ENCODE measurements at regions not wholly inside any gene's neighbourhood (a gene's known extent, or its start where the extent isn't known, plus 50 kb on each side); places are given as distances from the start of the nearest gene placed in this dataset.

DNA sequence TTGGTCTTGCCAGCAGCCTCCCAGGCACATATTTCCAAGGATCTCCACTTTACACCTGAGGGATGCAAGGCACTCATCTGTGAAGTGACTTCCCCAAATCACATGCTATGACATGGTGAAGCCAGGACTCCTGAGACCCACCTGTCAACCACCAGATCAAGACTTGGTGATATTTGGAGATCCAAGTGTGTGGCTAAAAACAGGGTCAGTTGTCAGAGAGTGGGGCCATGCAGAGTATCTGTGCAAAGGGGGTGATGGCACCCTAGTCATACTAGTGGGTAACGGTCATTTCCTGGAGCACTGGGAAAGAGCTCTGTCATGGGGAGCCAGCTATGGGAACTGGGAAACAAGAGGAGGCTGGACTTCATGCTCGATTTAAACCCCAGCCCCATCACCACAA is 218.4 kb upstream of the IRS2 start:
- Mint-ChIP-seq H3K27me3 (ENCODE audit: insufficient read depth, low read depth) (no peaks in the 10 kb centered on the region), H3K4me1 (peaks cover 12% of the 10 kb centered on the region), H3K9me3 (no peaks in the 10 kb centered on the region), H3K27ac (no peak overlapping the region), H3K36me3 (no peaks in the 10 kb centered on the region), H3K4me3 (no peak overlapping the region)
- H2AFZ ChIP-seq (replicated peaks): no peak overlapping the region
- H3K9me3 ChIP-seq (ENCODE audit: low read depth): no peaks in the 10 kb centered on the region
- no peaks in the 10 kb centered on the region for H3K79me2 ChIP-seq (ENCODE audit: low read depth)
- H3F3A ChIP-seq (ENCODE audit: low read depth): no peaks in the 10 kb centered on the region
- no peak overlapping the region for H3K4me2 ChIP-seq
- H3K9ac ChIP-seq: no peak overlapping the region
- H3K4me1 ChIP-seq: peaks cover 9% of the 10 kb centered on the region
- DNase-seq (ENCODE audit: low spot score): no peak
- TF ChIP-seq EZH2phosphoT487 (IDR thresholded peaks at IDR 0.05) (no peak), EZH2 (IDR thresholded peaks at IDR 0.05) (no peak)
- TF ChIP-seq, protein P1, sequence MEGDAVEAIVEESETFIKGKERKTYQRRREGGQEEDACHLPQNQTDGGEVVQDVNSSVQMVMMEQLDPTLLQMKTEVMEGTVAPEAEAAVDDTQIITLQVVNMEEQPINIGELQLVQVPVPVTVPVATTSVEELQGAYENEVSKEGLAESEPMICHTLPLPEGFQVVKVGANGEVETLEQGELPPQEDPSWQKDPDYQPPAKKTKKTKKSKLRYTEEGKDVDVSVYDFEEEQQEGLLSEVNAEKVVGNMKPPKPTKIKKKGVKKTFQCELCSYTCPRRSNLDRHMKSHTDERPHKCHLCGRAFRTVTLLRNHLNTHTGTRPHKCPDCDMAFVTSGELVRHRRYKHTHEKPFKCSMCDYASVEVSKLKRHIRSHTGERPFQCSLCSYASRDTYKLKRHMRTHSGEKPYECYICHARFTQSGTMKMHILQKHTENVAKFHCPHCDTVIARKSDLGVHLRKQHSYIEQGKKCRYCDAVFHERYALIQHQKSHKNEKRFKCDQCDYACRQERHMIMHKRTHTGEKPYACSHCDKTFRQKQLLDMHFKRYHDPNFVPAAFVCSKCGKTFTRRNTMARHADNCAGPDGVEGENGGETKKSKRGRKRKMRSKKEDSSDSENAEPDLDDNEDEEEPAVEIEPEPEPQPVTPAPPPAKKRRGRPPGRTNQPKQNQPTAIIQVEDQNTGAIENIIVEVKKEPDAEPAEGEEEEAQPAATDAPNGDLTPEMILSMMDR (IDR thresholded peaks at IDR 0.05): no peak
- H3K27me3 ChIP-seq: no peaks in the 10 kb centered on the region
- no peaks in the 10 kb centered on the region for H3K36me3 ChIP-seq
- no peaks in the 10 kb centered on the region for H4K20me1 ChIP-seq (ENCODE audit: low read depth)
- H3K27ac ChIP-seq: no peak overlapping the region
- H3K4me3 ChIP-seq: no peak overlapping the region

DNA sequence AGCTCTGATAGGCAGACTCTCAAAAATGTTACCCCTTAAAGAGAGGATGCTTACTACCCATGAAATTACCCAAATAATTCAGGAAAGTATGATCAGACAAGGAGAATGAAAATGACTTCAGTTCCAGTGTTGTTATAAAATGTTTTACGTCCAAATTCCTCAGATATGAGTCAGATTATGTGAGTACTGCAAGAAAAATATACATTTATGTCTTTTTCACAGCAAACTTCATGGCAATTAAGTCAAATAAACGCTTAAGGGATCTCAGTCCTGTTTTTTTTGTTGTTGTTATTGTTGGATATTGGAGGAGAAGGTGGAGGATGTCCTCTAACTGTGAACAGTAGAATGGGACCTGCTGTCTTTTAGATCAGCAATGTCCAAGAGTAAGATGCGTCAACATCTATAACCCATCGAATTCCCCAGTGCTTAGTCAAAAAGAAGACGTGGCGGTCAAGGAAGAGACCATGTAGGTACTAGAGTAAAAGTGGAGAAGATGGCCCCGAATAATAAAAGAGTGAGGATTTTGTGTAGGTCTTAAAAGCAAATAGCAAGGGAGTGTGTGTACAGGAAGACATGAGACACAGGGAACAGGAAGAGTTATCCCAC is 215.4 kb upstream of the IRS2 start:
- H3K36me3 Mint-ChIP-seq: no peaks in the 10 kb centered on the region
- Histone ChIP-seq H4K20me1 (ENCODE audit: low read depth) (no peaks in the 10 kb centered on the region), H3K9ac (no peak overlapping the region), H3K27ac (no peak overlapping the region), H3K27me3 (no peaks in the 10 kb centered on the region), H3K9me3 (ENCODE audit: low read depth) (no peaks in the 10 kb centered on the region), H3K4me3 (no peak overlapping the region), H3K79me2 (ENCODE audit: low read depth) (no peaks in the 10 kb centered on the region), H2AFZ (replicated peaks) (no peak overlapping the region), H3K4me2 (no peak overlapping the region), H3F3A (ENCODE audit: low read depth) (no peaks in the 10 kb centered on the region), H3K36me3 (no peaks in the 10 kb centered on the region), H3K4me1 (peaks cover 8% of the 10 kb centered on the region)
- TF ChIP-seq, protein P1 (IDR thresholded peaks at IDR 0.05): no peak
- TF ChIP-seq EZH2 (IDR thresholded peaks at IDR 0.05) (no peak), EZH2phosphoT487 (IDR thresholded peaks at IDR 0.05) (no peak)
- no peak overlapping the region for H3K27ac Mint-ChIP-seq
- no peak overlapping the region for H3K4me3 Mint-ChIP-seq
- no peaks in the 10 kb centered on the region for H3K27me3 Mint-ChIP-seq (ENCODE audit: insufficient read depth, low read depth)
- H3K4me1 Mint-ChIP-seq: peaks cover 26% of the 10 kb centered on the region
- no peak for DNase-seq (ENCODE audit: low spot score)
- no peaks in the 10 kb centered on the region for H3K9me3 Mint-ChIP-seq

- DNase-seq (ENCODE audit: low spot score): no peak
- H3K27me3 ChIP-seq: no peaks in the 10 kb centered on the region
- peaks cover 8% of the 10 kb centered on the region for H3K4me1 ChIP-seq
- no peaks in the 10 kb centered on the region for H3K9me3 ChIP-seq (ENCODE audit: low read depth)
- H3K36me3 ChIP-seq: no peaks in the 10 kb centered on the region
- Mint-ChIP-seq H3K27me3 (ENCODE audit: insufficient read depth, low read depth) (no peaks in the 10 kb centered on the region), H3K36me3 (no peaks in the 10 kb centered on the region), H3K4me3 (no peak overlapping the region), H3K9me3 (peaks cover 1% of the 10 kb centered on the region), H3K27ac (no peak overlapping the region), H3K4me1 (peaks cover 26% of the 10 kb centered on the region)
- no peaks in the 10 kb centered on the region for H3F3A ChIP-seq (ENCODE audit: low read depth)
- H3K27ac ChIP-seq: no peak overlapping the region
- H4K20me1 ChIP-seq (ENCODE audit: low read depth): no peaks in the 10 kb centered on the region
- H3K79me2 ChIP-seq (ENCODE audit: low read depth): no peaks in the 10 kb centered on the region
- no peak overlapping the region for H3K4me2 ChIP-seq
- TF ChIP-seq EZH2phosphoT487 (IDR thresholded peaks at IDR 0.05) (no peak), EZH2 (IDR thresholded peaks at IDR 0.05) (no peak)
- TF ChIP-seq, protein P1 (IDR thresholded peaks at IDR 0.05): no peak
- H3K9ac ChIP-seq: no peak overlapping the region
- no peak overlapping the region for H3K4me3 ChIP-seq
- H2AFZ ChIP-seq (replicated peaks): no peak overlapping the region
Measured at GRCh38 chr13:110000534-110001345, 214.4 kb upstream of the IRS2 start.

All from neural progenitor cell (in vitro differentiated cells).